ENCODE measurements at regions not wholly inside any gene's neighbourhood (a gene's known extent, or its start where the extent isn't known, plus 50 kb on each side); places are given as distances from the start of the nearest gene placed in this dataset.

GRCh38 chr6:1063671-1064355 lies 248.1 kb upstream of the FOXQ1 start:
- no peak overlapping the region for H3K9ac ChIP-seq (ENCODE audit: low read length)
- no peaks in the 10 kb centered on the region for H3K4me1 ChIP-seq (ENCODE audit: control insufficient read depth, insufficient read depth, low read length)
- H3K9me3 ChIP-seq (ENCODE audit: control insufficient read depth, low read length) = no peaks in the 10 kb centered on the region
- H3K4me3 ChIP-seq (ENCODE audit: low read length) = no peak overlapping the region
- H3K36me3 ChIP-seq (ENCODE audit: control insufficient read depth, insufficient read depth, low read length, severe bottlenecking) = no peaks in the 10 kb centered on the region
- DNase-seq (ENCODE audit: low read depth) = peak; percentile 74
- H3K27me3 ChIP-seq (replicated peaks; ENCODE audit: control insufficient read depth, insufficient read depth, low read length) = no peaks in the 10 kb centered on the region

GRCh38 chr6:1062786-1063545 lies 248.9 kb upstream of the FOXQ1 start:
- Histone ChIP-seq H3K27me3 (replicated peaks; ENCODE audit: control insufficient read depth, insufficient read depth, low read length) (no peaks in the 10 kb centered on the region), H3K36me3 (ENCODE audit: control insufficient read depth, insufficient read depth, low read length, severe bottlenecking) (no peaks in the 10 kb centered on the region), H3K9me3 (ENCODE audit: control insufficient read depth, low read length) (no peaks in the 10 kb centered on the region), H3K4me3 (ENCODE audit: low read length) (no peak overlapping the region), H3K4me1 (ENCODE audit: control insufficient read depth, insufficient read depth, low read length) (no peaks in the 10 kb centered on the region), H3K9ac (ENCODE audit: low read length) (no peak overlapping the region)
- DNase-seq (ENCODE audit: low read depth) = peak; percentile 34

- Histone ChIP-seq H3K36me3 (ENCODE audit: control insufficient read depth, insufficient read depth, low read length, severe bottlenecking) (no peaks in the 10 kb centered on the region), H3K27me3 (replicated peaks; ENCODE audit: control insufficient read depth, insufficient read depth, low read length) (peaks cover 8% of the 10 kb centered on the region), H3K4me3 (ENCODE audit: low read length) (no peak overlapping the region), H3K9ac (ENCODE audit: low read length) (no peak overlapping the region), H3K9me3 (ENCODE audit: control insufficient read depth, low read length) (no peaks in the 10 kb centered on the region), H3K4me1 (ENCODE audit: control insufficient read depth, insufficient read depth, low read length) (no peaks in the 10 kb centered on the region)
- no peak for DNase-seq (ENCODE audit: low read depth)
Measured at GRCh38 chr6:1059596-1059995, 252.3 kb upstream of the FOXQ1 start.

GRCh38 chr6:1057490-1058135 lies 254.3 kb upstream of the FOXQ1 start:
- H3K9me3 ChIP-seq (ENCODE audit: control insufficient read depth, low read length) = no peaks in the 10 kb centered on the region
- no peak overlapping the region for H3K9ac ChIP-seq (ENCODE audit: low read length)
- peaks cover 12% of the 10 kb centered on the region for H3K27me3 ChIP-seq (replicated peaks; ENCODE audit: control insufficient read depth, insufficient read depth, low read length)
- no peak overlapping the region for H3K4me3 ChIP-seq (ENCODE audit: low read length)
- H3K4me1 ChIP-seq (ENCODE audit: control insufficient read depth, insufficient read depth, low read length) = no peaks in the 10 kb centered on the region
- no peak for DNase-seq (ENCODE audit: low read depth)
- H3K36me3 ChIP-seq (ENCODE audit: control insufficient read depth, insufficient read depth, low read length, severe bottlenecking) = no peaks in the 10 kb centered on the region

GRCh38 chr6:1055015-1055921 lies 256.6 kb upstream of the FOXQ1 start:
- H3K36me3 ChIP-seq (ENCODE audit: control insufficient read depth, insufficient read depth, low read length, severe bottlenecking) = no peaks in the 10 kb centered on the region
- H3K27me3 ChIP-seq (replicated peaks; ENCODE audit: control insufficient read depth, insufficient read depth, low read length) = peaks cover 12% of the 10 kb centered on the region
- H3K9ac ChIP-seq (ENCODE audit: low read length) = no peak overlapping the region
- no peaks in the 10 kb centered on the region for H3K4me1 ChIP-seq (ENCODE audit: control insufficient read depth, insufficient read depth, low read length)
- DNase-seq (ENCODE audit: low read depth) = no peak
- H3K4me3 ChIP-seq (ENCODE audit: low read length) = no peak overlapping the region
- H3K9me3 ChIP-seq (ENCODE audit: control insufficient read depth, low read length) = no peaks in the 10 kb centered on the region

- H3K9me3 ChIP-seq (ENCODE audit: control insufficient read depth, low read length) = no peaks in the 10 kb centered on the region
- no peak overlapping the region for H3K4me3 ChIP-seq (ENCODE audit: low read length)
- no peak for DNase-seq (ENCODE audit: low read depth)
- no peak overlapping the region for H3K9ac ChIP-seq (ENCODE audit: low read length)
- no peaks in the 10 kb centered on the region for H3K4me1 ChIP-seq (ENCODE audit: control insufficient read depth, insufficient read depth, low read length)
- no peaks in the 10 kb centered on the region for H3K36me3 ChIP-seq (ENCODE audit: control insufficient read depth, insufficient read depth, low read length, severe bottlenecking)
- peaks cover 12% of the 10 kb centered on the region for H3K27me3 ChIP-seq (replicated peaks; ENCODE audit: control insufficient read depth, insufficient read depth, low read length)
Measured at GRCh38 chr6:1054653-1055014, 257.3 kb upstream of the FOXQ1 start.

- no peak for DNase-seq (ENCODE audit: low read depth)
- no peaks in the 10 kb centered on the region for H3K9me3 ChIP-seq (ENCODE audit: control insufficient read depth, low read length)
- H3K4me3 ChIP-seq (ENCODE audit: low read length) = no peak overlapping the region
- H3K9ac ChIP-seq (ENCODE audit: low read length) = no peak overlapping the region
- no peaks in the 10 kb centered on the region for H3K36me3 ChIP-seq (ENCODE audit: control insufficient read depth, insufficient read depth, low read length, severe bottlenecking)
- H3K27me3 ChIP-seq (replicated peaks; ENCODE audit: control insufficient read depth, insufficient read depth, low read length) = peaks cover 12% of the 10 kb centered on the region
- no peaks in the 10 kb centered on the region for H3K4me1 ChIP-seq (ENCODE audit: control insufficient read depth, insufficient read depth, low read length)
Measured at GRCh38 chr6:1053586-1053985, 258.3 kb upstream of the FOXQ1 start.

GRCh38 chr6:1052262-1052661 lies 259.6 kb upstream of the FOXQ1 start:
- H3K36me3 ChIP-seq (ENCODE audit: control insufficient read depth, insufficient read depth, low read length, severe bottlenecking) = no peaks in the 10 kb centered on the region
- H3K4me1 ChIP-seq (ENCODE audit: control insufficient read depth, insufficient read depth, low read length) = no peaks in the 10 kb centered on the region
- H3K4me3 ChIP-seq (ENCODE audit: low read length) = no peak overlapping the region
- H3K9me3 ChIP-seq (ENCODE audit: control insufficient read depth, low read length) = no peaks in the 10 kb centered on the region
- H3K9ac ChIP-seq (ENCODE audit: low read length) = no peak overlapping the region
- peaks cover 17% of the 10 kb centered on the region for H3K27me3 ChIP-seq (replicated peaks; ENCODE audit: control insufficient read depth, insufficient read depth, low read length)
- no peak for DNase-seq (ENCODE audit: low read depth)

GRCh38 chr6:1049900-1050299 lies 262.0 kb upstream of the FOXQ1 start:
- no peaks in the 10 kb centered on the region for H3K4me1 ChIP-seq (ENCODE audit: control insufficient read depth, insufficient read depth, low read length)
- H3K36me3 ChIP-seq (ENCODE audit: control insufficient read depth, insufficient read depth, low read length, severe bottlenecking) = no peaks in the 10 kb centered on the region
- no peak for DNase-seq (ENCODE audit: low read depth)
- peaks cover 22% of the 10 kb centered on the region for H3K27me3 ChIP-seq (replicated peaks; ENCODE audit: control insufficient read depth, insufficient read depth, low read length)
- H3K9ac ChIP-seq (ENCODE audit: low read length) = no peak overlapping the region
- H3K9me3 ChIP-seq (ENCODE audit: control insufficient read depth, low read length) = no peaks in the 10 kb centered on the region
- H3K4me3 ChIP-seq (ENCODE audit: low read length) = no peak overlapping the region

GRCh38 chr6:1049170-1049569 lies 262.7 kb upstream of the FOXQ1 start:
- DNase-seq (ENCODE audit: low read depth) = no peak
- H3K4me1 ChIP-seq (ENCODE audit: control insufficient read depth, insufficient read depth, low read length) = no peaks in the 10 kb centered on the region
- no peaks in the 10 kb centered on the region for H3K9me3 ChIP-seq (ENCODE audit: control insufficient read depth, low read length)
- H3K36me3 ChIP-seq (ENCODE audit: control insufficient read depth, insufficient read depth, low read length, severe bottlenecking) = no peaks in the 10 kb centered on the region
- H3K4me3 ChIP-seq (ENCODE audit: low read length) = no peak overlapping the region
- no peak overlapping the region for H3K9ac ChIP-seq (ENCODE audit: low read length)
- peaks cover 21% of the 10 kb centered on the region for H3K27me3 ChIP-seq (replicated peaks; ENCODE audit: control insufficient read depth, insufficient read depth, low read length)
